ENCODE measurements at regions not wholly inside any gene's neighbourhood (a gene's known extent, or its start where the extent isn't known, plus 50 kb on each side); places are given as distances from the start of the nearest gene placed in this dataset.

- Histone ChIP-seq H3K4me2 (no peak overlapping the region), H3K27me3 (no peaks in the 10 kb centered on the region), H3K4me1 (ENCODE audit: insufficient read depth) (no peaks in the 10 kb centered on the region), H4K20me1 (ENCODE audit: insufficient read depth, poor library complexity, severe bottlenecking) (no peaks in the 10 kb centered on the region), H3K36me3 (replicated peaks; ENCODE audit: insufficient read depth, low read depth) (no peaks in the 10 kb centered on the region), H3K4me3 (no peak overlapping the region), H3K9me2 (replicated peaks; ENCODE audit: insufficient read depth) (no peaks in the 10 kb centered on the region), H3K27ac (no peak overlapping the region), H2AFZ (no peak overlapping the region), H3K9me3 (ENCODE audit: low read depth) (no peaks in the 10 kb centered on the region), H3K79me2 (no peaks in the 10 kb centered on the region)
- TF ChIP-seq EZH2 (IDR thresholded peaks at IDR 0.05; ENCODE audit: borderline replicate concordance) (no peak), EZH2phosphoT487 (IDR thresholded peaks at IDR 0.05; ENCODE audit: low read depth, severe bottlenecking, unreplicated experiment) (no peak), CTCF (IDR thresholded peaks at IDR 0.05; ENCODE audit: poor library complexity) (no peak)
- 81% methylated on average over 2 of the region's 2 CpGs for WGBS (ENCODE audit: low lambda C conversion rate, missing lambda C conversion rate)
- DNase-seq (ENCODE audit: low spot score) = no peak
These were observed 590.9 kb downstream of the IRS1 start for GRCh38 chr2:226208726-226209125.

GRCh38 chr2:226207671-226208070 is 591.9 kb downstream of the IRS1 start:
- H2AFZ ChIP-seq = no peak overlapping the region
- H3K36me3 ChIP-seq (replicated peaks; ENCODE audit: insufficient read depth, low read depth) = no peaks in the 10 kb centered on the region
- TF ChIP-seq EZH2phosphoT487 (IDR thresholded peaks at IDR 0.05; ENCODE audit: low read depth, severe bottlenecking, unreplicated experiment) (no peak), CTCF (IDR thresholded peaks at IDR 0.05; ENCODE audit: poor library complexity) (no peak), EZH2 (IDR thresholded peaks at IDR 0.05; ENCODE audit: borderline replicate concordance) (no peak)
- H3K4me2 ChIP-seq = no peak overlapping the region
- H3K79me2 ChIP-seq = no peaks in the 10 kb centered on the region
- H3K4me1 ChIP-seq (ENCODE audit: insufficient read depth) = no peaks in the 10 kb centered on the region
- no peak overlapping the region for H3K4me3 ChIP-seq
- no peaks in the 10 kb centered on the region for H3K9me3 ChIP-seq (ENCODE audit: low read depth)
- no peak for DNase-seq (ENCODE audit: low spot score)
- no peaks in the 10 kb centered on the region for H3K9me2 ChIP-seq (replicated peaks; ENCODE audit: insufficient read depth)
- H3K27ac ChIP-seq = no peak overlapping the region
- no peaks in the 10 kb centered on the region for H3K27me3 ChIP-seq
- 75% methylated on average over 5 of the region's 5 CpGs for WGBS (ENCODE audit: low lambda C conversion rate, missing lambda C conversion rate)
- H4K20me1 ChIP-seq (ENCODE audit: insufficient read depth, poor library complexity, severe bottlenecking) = no peaks in the 10 kb centered on the region

- Histone ChIP-seq H3K27me3 (no peaks in the 10 kb centered on the region), H3K9me3 (ENCODE audit: low read depth) (no peaks in the 10 kb centered on the region), H3K79me2 (no peaks in the 10 kb centered on the region), H3K9me2 (replicated peaks; ENCODE audit: insufficient read depth) (no peaks in the 10 kb centered on the region), H3K4me3 (no peak overlapping the region), H4K20me1 (ENCODE audit: insufficient read depth, poor library complexity, severe bottlenecking) (no peaks in the 10 kb centered on the region), H3K36me3 (replicated peaks; ENCODE audit: insufficient read depth, low read depth) (no peaks in the 10 kb centered on the region), H3K27ac (no peak overlapping the region), H2AFZ (no peak overlapping the region), H3K4me1 (ENCODE audit: insufficient read depth) (no peaks in the 10 kb centered on the region), H3K4me2 (no peak overlapping the region)
- no peak for DNase-seq (ENCODE audit: low spot score)
- no peak for TF ChIP-seq EZH2 (IDR thresholded peaks at IDR 0.05; ENCODE audit: borderline replicate concordance)
- TF ChIP-seq EZH2phosphoT487 (IDR thresholded peaks at IDR 0.05; ENCODE audit: low read depth, severe bottlenecking, unreplicated experiment) = no peak
- TF ChIP-seq CTCF (IDR thresholded peaks at IDR 0.05; ENCODE audit: poor library complexity) = no peak
- WGBS (ENCODE audit: low lambda C conversion rate, missing lambda C conversion rate) = 86% methylated on average over 2 of the region's 2 CpGs
These were observed 600.1 kb downstream of the IRS1 start for GRCh38 chr2:226199555-226199954.

- Histone ChIP-seq H4K20me1 (ENCODE audit: insufficient read depth, poor library complexity, severe bottlenecking) (no peaks in the 10 kb centered on the region), H3K4me2 (no peak overlapping the region), H2AFZ (no peak overlapping the region), H3K36me3 (replicated peaks; ENCODE audit: insufficient read depth, low read depth) (no peaks in the 10 kb centered on the region), H3K27ac (no peak overlapping the region), H3K9me2 (replicated peaks; ENCODE audit: insufficient read depth) (no peaks in the 10 kb centered on the region), H3K4me1 (ENCODE audit: insufficient read depth) (no peaks in the 10 kb centered on the region), H3K27me3 (no peaks in the 10 kb centered on the region), H3K9me3 (ENCODE audit: low read depth) (no peaks in the 10 kb centered on the region), H3K4me3 (no peak overlapping the region), H3K79me2 (no peaks in the 10 kb centered on the region)
- TF ChIP-seq EZH2 (IDR thresholded peaks at IDR 0.05; ENCODE audit: borderline replicate concordance) = no peak
- no peak for TF ChIP-seq EZH2phosphoT487 (IDR thresholded peaks at IDR 0.05; ENCODE audit: low read depth, severe bottlenecking, unreplicated experiment)
- TF ChIP-seq CTCF (IDR thresholded peaks at IDR 0.05; ENCODE audit: poor library complexity) = no peak
- no peak for DNase-seq (ENCODE audit: low spot score)
- WGBS (ENCODE audit: low lambda C conversion rate, missing lambda C conversion rate) = 76% methylated on average over 4 of the region's 4 CpGs
These were observed 600.7 kb downstream of the IRS1 start for GRCh38 chr2:226198956-226199355.

Measured in hepatocyte (in vitro differentiated cells).